Fibroblast of skin of scalp (primary cell): ENCODE measurements at regions not wholly inside any gene's neighbourhood (a gene's known extent, or its start where the extent isn't known, plus 50 kb on each side); places are given as distances from the start of the nearest gene placed in this dataset.
A peak's percentile ranks its signal among the peaks of the same experiment; 100 is the strongest.

ENCODE experiments used
- DNase-seq: peaks from one replicate; pipeline ENCODE4 v3.0.0-alpha.2; 2013

DNA sequence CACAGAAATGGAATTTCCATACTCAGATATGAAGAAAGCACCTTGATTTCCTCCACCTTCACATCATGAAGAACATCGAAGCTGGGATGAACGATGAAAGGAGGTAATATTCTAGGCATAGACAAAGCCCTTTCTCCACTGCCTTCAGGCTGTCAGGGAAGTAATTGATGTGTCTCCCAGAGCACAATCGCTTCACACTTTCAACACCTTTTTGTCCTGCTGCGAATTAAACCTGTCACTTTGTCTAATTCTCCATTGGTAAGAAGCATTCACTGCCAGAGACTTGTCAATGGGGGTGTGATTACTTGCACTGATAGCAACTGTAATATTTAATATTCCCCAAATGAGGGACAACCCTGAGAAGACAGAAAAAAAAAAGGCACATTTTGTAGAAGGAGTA is 260.1 kb downstream of the ETS1 start:
- DNase-seq, result no peak

DNA sequence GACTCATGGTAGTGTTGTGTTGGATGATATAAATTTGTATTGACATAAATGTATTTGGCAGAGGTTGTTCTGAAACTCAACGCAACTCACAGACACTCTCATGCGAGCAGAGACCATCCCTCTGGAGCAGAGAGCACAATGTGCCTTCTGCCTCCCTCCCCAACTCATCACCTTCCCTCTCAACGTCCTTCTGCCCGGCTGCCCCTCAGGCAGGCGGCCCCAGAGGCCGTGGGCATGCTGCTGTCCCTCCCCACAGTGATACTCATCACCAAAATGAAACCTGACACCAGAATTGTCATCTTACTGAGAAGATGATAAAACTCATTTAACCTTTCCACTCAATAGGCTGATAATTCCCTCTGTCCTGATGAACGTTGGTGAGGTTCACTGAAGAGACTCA is 260.6 kb downstream of the ETS1 start:
- DNase-seq, result no peak

DNA sequence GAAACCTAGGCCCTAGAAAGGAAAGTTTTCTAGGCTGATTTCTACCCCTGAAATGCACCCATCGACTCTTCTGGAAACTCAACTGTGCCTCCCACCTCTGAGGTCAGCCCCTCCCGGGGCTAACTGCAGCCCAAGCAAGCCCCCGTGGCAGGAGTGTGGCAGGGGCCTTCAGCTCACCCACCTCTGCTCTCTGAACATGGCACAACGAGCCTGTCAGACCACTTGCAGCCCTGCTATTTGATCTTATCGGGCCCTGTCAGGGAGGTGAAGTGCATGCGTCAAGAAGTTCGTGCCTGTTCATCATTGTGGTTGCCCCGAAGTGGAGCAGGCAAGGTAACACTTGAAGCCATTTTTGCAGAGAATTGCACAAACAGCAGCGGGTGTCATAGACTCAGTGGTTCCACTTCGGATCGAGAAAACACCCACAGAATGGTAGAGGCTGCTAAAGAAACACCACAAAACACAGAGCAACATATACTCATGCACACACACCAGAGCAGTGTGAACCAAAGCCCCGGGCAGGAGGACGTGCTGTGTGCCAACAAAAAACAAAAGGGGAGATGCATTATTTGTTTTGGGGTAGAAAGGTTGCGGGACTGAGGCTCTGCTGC is 262.7 kb downstream of the ETS1 start:
- no peak for DNase-seq

DNA sequence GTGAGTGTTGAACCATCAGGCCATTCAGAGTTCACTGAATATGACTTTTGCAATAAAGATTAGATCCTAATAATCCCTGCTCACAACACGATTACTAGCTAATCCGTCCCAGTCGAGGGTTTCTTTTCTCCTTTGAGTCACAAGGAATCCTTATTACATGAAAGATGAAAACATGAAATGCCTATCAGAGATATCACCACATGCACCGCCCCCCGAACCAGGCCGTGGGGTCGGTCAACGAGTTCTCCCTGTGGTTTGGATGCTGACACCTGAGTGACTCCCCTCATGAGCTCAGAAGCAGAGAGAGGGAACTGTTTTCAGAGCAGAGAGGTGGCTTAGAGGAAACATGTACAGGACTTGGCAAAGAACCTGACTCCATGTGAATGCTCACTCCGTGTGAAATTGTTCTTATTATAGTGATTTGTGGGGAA is 263.3 kb downstream of the ETS1 start:
- no peak for DNase-seq

DNA sequence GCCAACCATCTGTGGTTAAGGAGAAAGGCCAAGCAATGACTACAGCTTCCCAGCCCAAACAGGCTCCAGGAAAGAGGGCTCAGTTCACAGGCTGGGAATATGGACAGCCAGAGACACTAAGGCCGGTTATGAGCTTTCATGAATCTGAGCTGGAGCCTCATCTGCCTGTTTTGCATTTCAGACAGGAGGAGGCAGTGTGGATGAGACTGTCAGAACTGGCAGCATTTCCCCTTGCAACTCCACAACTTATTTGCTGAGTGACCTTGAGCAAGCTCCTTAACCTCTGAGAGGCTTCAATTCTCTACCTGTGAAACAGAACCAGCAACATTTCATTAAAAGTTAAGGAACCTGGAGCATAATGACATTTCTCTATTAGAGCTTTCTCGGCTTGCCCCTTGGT is 264.0 kb downstream of the ETS1 start:
- DNase-seq, result peak; percentile 17

DNA sequence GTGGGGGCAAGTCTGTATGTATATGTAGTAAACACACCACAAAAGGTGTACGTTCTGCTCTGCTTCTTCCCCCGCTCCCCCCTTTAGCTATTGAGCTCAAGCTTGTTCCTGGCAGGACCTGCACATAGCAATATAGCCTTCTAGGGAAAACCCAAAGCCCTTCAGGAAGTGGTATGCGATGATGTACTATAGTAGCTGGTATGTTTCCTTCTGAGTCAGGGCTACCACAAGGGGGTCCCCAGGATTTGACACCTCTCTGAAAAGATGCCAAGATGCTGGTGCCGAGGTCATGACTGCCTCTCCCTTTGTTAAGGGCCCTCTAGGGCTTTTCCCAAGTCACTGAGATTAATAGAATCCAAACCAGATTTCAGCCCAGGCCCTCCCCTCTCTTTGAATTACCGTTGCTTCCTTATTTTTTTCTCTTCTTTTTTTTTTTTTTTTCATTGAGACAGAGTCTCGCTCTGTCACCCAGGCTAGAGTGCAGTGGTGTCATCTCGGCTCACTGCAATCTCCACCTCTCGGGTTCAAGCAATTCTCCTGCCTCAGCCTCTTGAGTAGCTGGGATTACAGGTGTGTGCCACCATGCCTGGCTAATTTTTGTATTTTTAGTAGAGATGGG is 268.4 kb downstream of the ETS1 start:
- DNase-seq, result peak; percentile 37

DNA sequence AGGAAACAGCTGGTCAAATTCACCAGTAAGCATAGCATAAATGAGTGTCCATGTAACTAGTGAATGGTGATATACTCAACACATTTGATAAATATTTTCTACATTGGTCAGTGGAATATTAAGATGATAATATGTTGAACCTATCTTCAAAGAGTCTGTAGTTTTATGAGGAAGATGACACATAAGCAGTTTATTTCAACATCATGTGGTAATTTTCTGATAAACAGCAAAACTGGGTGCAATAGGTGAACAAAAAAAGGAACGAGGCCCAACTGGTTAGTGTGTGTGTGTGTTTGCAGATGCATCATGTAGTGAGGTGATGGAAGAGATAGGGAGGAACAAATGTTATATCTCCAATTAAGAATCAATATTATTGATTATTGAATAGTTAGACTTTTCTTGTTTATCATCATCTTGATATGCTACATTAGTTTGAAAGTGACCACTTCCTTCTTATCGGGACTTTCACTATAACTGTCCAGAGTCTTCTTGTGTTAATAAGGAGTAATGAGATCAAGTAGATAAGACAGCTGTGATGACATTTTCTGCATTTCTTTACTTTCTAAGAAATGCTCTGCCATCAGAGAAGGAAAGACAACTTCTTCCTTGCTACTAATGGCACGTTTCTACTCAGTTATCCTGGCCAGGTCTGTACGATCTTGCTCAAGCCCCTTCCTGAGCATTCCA is 270.7 kb downstream of the ETS1 start:
- no peak for DNase-seq

DNA sequence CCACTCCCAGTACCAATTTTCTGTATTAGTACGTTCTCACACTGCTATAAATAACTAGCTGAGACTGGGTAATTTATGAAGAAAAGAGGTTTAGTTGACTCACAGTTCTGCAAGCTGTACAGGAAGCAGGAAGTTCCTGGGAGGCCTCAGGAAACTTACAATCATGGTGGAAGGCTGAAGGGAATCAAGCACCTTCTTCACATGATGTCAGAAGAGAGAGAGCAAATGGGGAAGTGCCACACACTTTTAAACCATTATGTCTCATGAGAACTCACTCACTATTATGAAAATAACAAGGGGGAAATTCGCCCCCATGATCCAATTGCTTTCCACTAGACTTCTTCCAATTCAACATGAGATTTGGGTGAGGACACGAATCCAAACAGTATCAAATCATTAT is 271.4 kb downstream of the ETS1 start:
- DNase-seq, result no peak

DNA sequence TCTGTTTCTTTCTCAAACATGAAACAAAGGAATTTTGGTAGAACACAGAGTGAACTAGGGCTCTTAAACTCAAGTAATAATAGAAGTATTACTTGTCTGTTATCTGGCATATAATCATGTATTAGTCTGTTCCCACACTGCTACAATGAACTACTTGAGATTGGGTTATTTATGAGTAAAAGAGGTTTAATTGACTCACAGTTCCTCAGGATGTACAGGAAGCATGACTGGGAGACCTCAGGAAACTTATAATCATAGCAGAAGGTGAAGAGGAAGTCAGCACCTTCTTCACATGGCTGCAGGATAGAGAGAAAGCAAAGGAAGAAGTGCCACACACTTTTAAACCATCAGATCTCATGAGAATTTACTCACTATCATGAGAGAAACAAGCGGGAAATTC is 273.4 kb downstream of the ETS1 start:
- DNase-seq, result no peak

DNA sequence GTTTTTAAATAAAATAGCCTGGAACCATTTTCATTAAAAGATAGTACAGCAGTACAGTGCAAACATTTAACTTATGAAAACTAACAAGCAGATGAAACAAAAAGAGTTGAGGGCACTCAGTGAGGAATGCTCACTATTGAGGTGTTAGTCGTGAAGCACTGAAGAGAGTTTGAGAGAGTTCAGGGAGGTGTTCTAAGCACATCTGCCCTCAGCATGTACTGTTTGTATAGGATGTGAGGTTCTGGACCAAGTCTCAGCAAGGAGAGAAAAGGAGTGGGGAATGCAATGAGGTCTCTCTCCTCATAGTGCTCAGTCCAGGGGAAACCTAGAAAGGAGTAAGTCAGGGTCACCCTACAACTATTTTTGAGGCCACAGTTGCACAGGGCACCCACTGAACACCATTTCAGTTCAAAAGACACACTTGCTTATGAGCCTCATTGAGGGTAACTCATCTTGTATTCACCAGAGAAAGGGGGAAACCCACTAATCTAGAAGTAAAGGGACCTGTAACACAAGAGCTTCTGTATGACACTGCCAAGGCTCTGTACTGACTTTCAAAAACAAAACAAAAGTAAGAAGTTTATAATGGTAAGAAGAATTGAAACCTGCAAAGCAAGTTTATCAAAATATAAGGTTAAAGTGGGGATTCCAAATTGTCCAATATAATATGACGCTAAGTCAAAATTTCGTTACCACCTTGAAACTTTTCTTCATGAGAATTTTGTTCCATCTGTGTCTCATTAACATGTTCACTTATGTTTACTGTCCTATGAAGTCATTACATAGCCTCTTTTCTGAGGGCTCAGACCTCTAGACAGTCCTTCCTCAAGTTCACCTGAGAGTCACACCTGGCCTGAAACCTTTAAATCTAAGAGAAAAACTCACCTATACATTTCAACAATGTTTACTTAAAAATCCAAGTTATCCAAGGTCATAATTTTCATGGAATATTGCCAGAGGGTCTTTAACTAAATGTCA is 275.3 kb downstream of the ETS1 start:
- DNase-seq, result no peak

DNA sequence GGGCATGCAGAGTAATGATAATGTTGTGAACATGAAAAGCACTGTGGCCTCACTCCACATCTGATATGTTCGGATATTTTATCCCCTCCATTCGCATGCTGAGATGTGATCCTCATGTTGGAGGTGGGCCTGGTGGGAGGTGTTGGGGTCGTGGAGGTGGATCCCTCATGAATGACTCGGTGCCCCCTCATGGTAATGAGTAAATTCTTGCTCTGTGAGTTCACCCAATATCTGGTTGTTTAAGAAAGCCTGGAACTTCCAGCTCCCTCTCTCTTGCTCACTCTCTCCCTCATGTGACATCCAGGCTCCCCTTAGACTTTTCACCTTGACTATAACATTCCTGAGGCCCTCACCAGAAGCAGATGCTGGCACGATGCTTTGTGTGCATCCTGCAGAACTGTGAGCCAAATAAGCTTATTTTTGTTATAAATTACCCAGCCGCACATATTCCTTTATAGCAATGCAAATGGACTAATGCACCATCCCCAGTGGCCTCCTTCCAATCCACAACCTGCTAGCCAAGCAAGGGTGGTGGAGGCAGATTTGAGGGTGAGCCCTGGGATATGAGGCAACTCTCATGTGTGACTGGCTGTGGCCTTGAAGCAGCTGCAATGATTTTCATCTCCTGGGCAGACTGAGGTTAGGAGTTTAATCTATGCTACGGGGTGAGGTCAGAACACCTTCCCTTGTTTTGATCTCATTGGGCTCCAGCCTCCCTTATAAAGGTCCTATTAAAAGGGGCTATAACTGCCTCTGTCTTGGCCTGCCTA is 276.5 kb downstream of the ETS1 start:
- DNase-seq, result no peak

DNA sequence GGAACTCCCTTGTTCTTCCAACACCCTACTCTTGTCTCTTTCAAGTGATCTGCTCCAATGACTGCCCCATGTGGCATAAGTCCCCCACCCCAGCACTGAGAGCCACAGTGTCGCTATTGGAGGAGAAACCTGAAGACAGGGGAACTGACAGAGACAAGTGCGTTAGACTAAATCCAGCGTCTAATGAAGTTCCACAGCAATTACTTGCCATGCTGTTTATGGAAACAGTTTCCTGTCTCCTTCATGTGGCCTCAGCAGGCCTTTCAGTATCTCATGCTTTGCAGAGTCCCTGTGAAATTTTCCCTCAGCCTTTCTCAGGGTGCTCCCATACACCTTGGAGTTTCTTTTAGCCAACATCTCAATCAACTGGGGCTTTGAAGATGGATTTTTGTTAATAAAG is 277.4 kb downstream of the ETS1 start:
- DNase-seq, result no peak

DNA sequence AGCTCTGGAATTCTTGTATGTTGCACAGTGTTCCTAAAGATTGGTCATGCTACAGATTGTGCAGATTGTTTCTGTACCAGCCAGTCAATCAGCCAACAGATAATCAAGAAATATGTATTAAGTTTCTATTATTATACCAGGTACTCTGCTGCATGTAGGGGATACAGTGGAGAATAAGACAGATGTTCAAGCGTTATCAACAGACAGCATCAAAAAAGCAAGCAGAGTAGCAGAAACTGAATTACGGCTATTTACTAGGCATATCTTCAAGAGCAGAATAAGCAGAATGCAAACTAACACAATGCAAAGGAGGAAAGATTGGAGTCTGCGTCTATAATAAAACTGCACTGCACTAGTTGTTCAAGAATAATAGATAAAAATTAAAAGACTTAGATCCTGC is 278.6 kb downstream of the ETS1 start:
- DNase-seq, result no peak

DNA sequence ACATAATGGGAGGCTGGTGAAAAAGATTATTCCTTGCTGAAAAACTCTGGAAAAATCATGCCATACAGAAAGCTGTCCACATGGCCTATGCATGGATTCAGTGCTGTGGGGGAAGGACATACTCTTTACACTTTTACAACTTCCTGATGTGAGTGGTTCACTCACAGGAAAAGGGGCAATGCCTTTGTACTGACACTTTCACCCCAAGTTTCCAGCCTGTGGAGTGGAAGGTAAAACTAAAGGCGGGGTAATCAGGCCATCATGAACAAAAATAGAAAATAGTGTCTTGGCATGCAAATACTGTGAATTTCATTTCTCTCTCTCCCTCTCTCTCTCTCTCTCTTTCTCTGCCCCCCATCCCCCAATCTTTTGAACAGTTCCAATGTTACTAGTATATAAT is 281.8 kb downstream of the ETS1 start:
- no peak for DNase-seq

DNA sequence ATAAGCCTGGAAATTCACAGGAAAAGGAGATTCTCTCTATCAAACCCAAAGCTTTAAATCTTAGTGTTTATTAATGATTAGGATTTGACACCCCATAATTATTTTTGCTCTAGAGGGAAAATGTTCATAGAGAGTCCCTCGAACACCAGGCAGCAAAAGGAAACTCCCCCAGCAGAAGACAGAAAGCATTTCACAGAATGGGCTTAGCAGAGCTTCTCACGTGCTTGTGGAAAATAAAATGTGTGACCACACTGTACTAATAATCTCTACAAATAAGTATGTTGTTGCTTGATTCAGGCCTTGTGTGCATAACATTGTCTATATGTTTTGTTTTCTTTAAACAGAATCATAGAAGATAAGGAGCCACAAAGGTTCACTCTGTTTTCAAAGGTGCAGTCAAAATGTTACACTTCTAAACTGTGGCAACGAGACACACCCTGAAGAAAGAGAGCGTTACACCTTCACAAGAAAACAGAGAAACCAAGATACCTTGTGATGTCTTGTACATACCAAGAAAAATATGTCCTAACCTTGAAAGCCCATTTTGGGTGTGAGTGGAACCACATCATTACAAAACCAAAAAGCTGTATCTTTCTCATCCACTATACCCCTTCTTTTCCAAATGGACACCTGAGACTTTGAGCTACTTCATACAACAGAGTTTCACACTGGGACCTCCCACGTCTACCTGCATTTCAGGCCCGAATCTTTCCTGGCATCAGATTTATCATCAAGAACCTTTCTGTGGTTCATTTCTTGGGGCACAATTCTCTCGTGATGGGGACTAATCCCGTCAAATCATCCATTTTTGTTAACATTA is 282.5 kb downstream of the ETS1 start:
- DNase-seq, result no peak

DNA sequence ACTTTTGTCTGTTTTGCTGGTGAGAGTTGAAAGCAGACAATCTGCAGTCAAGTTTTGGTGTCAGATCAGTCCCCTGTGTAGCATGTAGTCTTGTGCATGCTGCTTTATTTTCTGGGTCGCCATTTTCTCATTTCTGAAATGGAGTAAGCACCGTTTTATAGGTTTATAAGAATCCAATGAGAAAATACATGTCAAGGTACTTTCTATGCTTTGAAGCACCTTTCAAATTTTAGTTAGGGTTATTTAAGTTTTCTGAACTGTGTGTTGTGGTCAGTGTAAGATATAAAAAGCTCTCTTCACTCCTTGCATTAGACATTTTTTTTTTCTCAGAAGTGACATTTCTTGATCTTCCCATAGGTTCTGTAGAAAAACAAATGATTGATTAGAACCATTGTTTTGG is 283.2 kb downstream of the ETS1 start:
- DNase-seq, result no peak

DNA sequence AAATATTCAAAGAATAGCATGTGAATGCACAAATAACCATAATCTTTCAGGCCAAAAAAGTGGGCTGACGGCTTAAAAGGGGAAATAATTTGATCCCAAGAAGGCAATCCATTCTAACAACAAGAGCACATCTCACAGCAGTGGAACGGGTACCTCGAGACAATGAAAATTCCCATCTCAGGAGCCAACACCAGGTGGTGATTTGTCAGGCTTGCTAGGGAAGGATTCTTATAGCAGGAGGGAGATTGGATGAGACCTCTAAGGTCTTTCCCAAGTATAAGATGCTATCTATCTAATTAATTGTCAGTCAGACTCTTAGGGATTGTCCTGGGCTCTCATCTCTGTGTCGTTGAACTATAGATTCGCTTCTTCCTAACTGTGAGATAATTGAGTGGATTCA is 284.0 kb downstream of the ETS1 start:
- DNase-seq, result no peak

DNA sequence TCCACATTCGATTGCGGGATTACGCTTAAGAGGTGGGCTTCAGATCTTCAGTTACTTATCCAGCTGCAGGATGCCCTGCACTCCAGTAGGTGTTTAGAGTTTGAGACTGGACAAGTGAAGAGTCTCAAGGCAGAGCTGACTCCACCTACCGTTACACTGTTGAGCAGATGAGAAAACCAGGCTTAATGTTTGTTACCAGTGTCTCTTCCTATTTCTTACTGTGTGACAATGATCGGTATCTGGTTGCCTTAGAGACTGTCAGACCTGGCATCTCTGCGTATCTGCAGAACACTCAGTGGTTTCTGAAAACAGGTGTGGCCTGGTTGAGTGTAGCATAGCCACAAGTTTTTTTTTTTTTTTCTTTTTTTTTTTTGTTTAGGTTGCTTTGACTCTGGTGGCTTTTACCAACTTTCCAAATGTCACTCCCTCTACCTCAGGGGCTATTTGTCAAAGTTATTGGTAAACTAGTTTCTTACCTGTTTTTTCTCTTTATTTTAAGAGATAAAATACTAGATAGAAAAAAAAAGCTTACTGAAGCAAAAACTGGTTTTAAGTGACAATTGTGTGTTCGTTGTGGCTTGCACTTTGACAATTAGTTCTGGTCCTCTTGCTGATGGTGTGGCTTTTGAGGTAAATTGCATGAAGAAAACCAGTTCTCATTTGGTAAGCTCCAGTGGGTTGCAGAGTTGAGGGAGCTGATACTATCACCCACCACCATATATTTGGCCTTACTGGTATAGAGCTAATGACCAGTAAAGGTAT is 284.8 kb downstream of the ETS1 start:
- DNase-seq, result no peak

DNA sequence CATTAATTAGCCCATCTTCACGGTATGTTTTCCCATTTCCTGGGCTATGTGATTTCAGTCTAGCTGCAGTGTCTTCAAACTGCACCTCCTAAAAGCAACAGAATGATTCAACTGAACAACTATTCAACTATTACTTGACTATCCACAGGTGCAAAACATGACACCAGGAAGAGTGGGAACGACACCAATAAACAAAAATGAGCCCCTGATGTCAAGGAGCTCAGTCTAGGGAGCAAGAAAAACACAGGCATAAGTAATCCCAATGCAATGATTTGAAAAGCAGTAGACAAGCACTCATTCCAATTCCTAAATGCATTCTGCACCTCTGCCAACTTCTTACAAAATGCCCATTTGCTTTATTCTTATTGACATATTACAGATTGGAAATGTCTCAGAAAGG is 285.6 kb downstream of the ETS1 start:
- no peak for DNase-seq

DNA sequence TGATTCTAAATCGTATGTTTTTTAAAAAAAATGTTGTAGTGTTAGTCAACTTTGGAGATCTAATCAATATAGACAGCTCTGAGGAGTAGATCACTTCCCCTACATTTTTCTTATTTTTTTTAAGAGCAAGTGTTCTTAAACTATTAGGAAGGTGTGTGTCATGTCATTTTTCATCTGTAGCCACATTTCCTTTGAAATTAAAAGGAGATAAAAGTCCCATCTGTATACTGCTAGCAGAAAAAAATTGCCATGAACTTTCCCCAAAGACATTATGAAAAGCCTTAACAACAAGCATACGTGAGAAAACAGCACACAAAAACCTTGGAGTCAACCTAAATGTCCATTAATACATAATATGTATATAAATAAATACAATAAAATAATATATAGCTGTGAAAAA is 286.6 kb downstream of the ETS1 start:
- DNase-seq, result no peak
